Activated T-cell treated with anti-CD3 and anti-CD28 coated beads, Interleukin-2, amount 50 U/mL, for 24 hours (primary cell): ENCODE measurements at regions not wholly inside any gene's neighbourhood (a gene's known extent, or its start where the extent isn't known, plus 50 kb on each side); places are given as distances from the start of the nearest gene placed in this dataset.

ENCODE experiments used
- DNase-seq: peaks from one replicate; pipeline ENCODE4 v3.0.0-alpha.2; 2020
- H3K27ac Mint-ChIP-seq: 2 replicates; pipeline ENCODE4 v1.8.0; 2020; ENCODE audit warnings: mild to moderate bottlenecking, mixed read lengths
- H3K27me3 Mint-ChIP-seq: 2 replicates; pipeline ENCODE4 v1.8.0; 2020; ENCODE audit warnings: mixed read lengths
- H3K36me3 Mint-ChIP-seq: 2 replicates; pipeline ENCODE4 v1.8.0; 2020; ENCODE audit warnings: low read depth, mixed read lengths
- H3K4me1 Mint-ChIP-seq: 2 replicates; pipeline ENCODE4 v1.8.0; 2020; ENCODE audit warnings: low read depth, mixed read lengths
- H3K4me3 Mint-ChIP-seq: 2 replicates; pipeline ENCODE4 v1.8.0; 2020; ENCODE audit warnings: mild to moderate bottlenecking, moderate library complexity, mixed read lengths
- H3K9me3 Mint-ChIP-seq: 2 replicates; pipeline ENCODE4 v1.8.0; 2020; ENCODE audit warnings: mixed read lengths

DNA sequence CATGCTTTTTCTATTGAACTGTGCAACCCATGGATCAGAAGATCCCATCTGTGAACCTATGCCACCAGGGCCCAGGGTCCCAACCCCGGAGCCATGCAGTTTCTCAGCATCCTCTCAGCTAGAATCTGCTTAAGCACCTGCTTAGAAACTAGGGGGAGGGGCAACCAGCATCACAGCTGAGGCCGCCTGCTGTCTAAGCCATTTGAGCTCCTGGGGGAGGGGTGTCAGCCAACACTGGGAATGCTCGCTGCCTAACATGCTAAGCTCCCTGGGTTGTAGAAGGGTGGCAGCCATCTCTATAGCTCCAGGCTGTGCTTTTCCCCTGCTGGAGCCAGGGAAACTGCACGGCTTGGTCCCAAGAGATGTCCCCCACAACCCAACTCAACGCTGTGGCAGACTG is 322.8 kb downstream of the EDEM1 start:
- H3K27ac Mint-ChIP-seq = no peak overlapping the region
- no peak for DNase-seq
- H3K36me3 Mint-ChIP-seq = no peaks in the 10 kb centered on the region
- no peaks in the 10 kb centered on the region for H3K27me3 Mint-ChIP-seq
- peaks cover 40% of the 10 kb centered on the region for H3K9me3 Mint-ChIP-seq
- no peak overlapping the region for H3K4me3 Mint-ChIP-seq
- no peaks in the 10 kb centered on the region for H3K4me1 Mint-ChIP-seq

DNA sequence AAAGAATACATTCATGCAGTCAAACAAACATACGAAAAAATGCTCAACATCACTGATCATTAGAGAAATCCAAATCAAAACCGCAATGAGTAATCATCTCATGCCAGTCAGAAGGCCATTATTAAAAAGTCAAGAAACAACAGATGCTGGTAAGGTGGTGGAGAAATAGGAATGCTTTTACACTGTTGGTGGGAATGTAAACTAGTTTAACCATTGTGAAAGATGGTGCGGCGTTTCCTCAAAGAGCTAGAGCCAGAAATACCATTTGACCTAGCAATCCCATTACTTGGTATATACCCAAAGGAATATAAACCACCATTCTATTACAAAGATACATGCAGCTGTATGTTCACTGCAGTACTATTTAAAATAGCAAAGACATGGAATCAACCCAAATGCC is 330.4 kb downstream of the EDEM1 start:
- no peak for DNase-seq
- Mint-ChIP-seq H3K27me3 (no peaks in the 10 kb centered on the region), H3K4me1 (no peaks in the 10 kb centered on the region), H3K27ac (no peak overlapping the region), H3K4me3 (no peak overlapping the region), H3K9me3 (peaks cover 16% of the 10 kb centered on the region), H3K36me3 (no peaks in the 10 kb centered on the region)

DNA sequence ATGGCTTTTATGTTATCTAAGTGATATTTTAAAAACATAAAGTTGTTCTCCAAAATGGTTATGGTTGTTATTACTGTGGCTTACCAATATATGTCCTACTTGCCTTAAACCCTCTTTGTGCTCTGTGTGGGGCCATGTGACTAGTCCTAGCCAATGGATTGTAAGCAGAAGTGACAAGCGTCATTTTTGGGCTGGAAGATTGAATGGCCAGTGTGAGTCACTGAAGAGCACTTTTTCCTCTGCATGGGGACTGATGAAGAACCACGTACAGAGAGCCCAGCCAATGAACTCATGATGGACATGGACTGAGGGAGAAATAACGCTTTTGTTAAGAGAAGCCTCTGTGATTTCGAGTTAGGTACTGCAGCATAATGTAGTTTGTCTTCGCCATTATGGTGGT is 332.7 kb downstream of the EDEM1 start:
- no peaks in the 10 kb centered on the region for H3K36me3 Mint-ChIP-seq
- H3K27me3 Mint-ChIP-seq = no peaks in the 10 kb centered on the region
- no peaks in the 10 kb centered on the region for H3K4me1 Mint-ChIP-seq
- H3K4me3 Mint-ChIP-seq = no peak overlapping the region
- H3K27ac Mint-ChIP-seq = no peak overlapping the region
- H3K9me3 Mint-ChIP-seq = peaks cover 8% of the 10 kb centered on the region
- DNase-seq = no peak

DNA sequence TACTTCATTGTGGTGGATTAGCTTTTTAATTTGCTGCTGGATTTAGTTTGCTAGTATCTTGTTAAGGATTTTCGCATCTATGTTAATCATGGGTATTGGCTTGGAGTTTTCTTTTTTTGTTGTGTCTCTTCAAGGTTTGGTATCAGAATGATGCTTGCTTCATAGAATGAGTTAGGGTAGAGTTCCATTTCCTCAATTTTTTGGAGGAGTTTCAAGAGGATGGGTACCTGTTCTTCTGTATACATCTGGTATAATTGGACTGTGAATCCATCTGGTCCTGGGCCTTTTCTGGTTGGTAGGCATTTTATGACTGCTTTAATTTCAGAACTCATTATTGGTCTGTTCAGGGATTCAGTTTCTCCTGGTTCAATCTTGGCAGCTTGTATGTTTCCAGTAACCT is 335.6 kb downstream of the EDEM1 start:
- H3K4me1 Mint-ChIP-seq = no peaks in the 10 kb centered on the region
- H3K27ac Mint-ChIP-seq = no peak overlapping the region
- H3K36me3 Mint-ChIP-seq = no peaks in the 10 kb centered on the region
- H3K9me3 Mint-ChIP-seq = no peaks in the 10 kb centered on the region
- no peaks in the 10 kb centered on the region for H3K27me3 Mint-ChIP-seq
- no peak for DNase-seq
- H3K4me3 Mint-ChIP-seq = no peak overlapping the region

DNA sequence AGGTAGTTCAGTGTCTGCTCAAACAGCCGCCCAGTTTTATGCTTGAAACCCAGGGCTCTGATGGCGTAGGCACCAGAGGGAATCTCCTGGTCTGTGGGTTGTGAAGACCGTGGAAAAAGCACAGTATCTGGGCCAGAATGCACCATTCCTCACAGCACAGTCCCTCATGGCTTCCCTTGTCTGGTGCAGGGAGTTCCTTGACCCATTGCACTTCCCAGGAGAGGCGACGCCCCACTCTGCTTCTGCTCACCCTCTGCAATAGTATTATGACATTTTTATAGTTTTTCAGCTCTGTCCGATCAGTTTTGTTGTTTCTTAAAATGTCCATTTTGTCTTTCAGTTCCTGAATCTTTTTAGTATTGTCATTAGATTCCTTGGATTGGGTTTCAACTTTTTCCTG is 343.5 kb downstream of the EDEM1 start:
- Mint-ChIP-seq H3K9me3 (no peaks in the 10 kb centered on the region), H3K27ac (no peak overlapping the region), H3K4me3 (no peak overlapping the region), H3K36me3 (no peaks in the 10 kb centered on the region), H3K4me1 (no peaks in the 10 kb centered on the region), H3K27me3 (no peaks in the 10 kb centered on the region)
- no peak for DNase-seq

DNA sequence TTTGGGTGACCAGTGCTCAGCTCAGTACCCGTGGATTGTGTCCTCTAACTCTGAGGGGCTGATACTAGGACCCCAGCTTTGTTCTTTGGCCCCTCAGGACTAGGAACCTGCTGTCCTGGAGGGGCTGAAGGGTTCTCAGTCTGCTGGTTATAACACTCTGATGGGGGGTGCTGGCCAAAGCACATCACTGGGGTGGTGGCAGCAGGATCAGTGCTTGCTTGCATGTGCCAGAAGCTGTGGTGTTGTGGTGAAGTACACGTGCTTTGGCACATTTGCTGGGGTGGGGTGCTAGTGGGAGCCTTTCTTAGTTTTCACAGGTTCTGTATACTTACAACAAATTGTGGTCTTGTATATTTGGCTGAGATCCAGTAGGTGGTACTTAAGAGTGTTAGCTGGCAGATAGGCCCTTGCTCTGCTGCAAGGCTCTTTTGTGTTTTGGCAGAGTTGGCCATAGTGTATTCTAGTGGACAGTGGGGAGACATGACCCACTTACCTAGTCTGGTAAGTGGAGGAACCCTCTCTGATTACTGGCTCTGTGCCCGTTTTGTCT is 344.3 kb downstream of the EDEM1 start:
- Mint-ChIP-seq H3K4me3 (no peak overlapping the region), H3K4me1 (no peaks in the 10 kb centered on the region), H3K27ac (no peak overlapping the region), H3K9me3 (no peaks in the 10 kb centered on the region), H3K36me3 (no peaks in the 10 kb centered on the region), H3K27me3 (no peaks in the 10 kb centered on the region)
- no peak for DNase-seq

DNA sequence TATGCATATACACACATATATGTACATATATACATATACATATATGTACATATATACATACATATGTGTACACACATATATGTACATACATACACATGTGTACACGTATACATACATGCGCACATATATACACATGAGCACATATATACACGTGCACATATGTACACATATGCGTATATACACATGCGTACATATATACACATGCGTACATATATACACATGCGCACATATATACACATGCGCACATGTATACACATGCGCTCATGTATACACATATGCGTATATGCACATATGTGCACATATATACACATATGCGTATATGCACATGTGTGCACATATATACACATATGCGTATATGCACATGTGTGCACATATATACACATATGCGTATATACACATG is 353.0 kb downstream of the EDEM1 start:
- Mint-ChIP-seq H3K4me3 (no peak overlapping the region), H3K4me1 (no peaks in the 10 kb centered on the region), H3K9me3 (peaks cover 17% of the 10 kb centered on the region), H3K27ac (no peak overlapping the region), H3K36me3 (no peaks in the 10 kb centered on the region), H3K27me3 (no peaks in the 10 kb centered on the region)
- DNase-seq = no peak

DNA sequence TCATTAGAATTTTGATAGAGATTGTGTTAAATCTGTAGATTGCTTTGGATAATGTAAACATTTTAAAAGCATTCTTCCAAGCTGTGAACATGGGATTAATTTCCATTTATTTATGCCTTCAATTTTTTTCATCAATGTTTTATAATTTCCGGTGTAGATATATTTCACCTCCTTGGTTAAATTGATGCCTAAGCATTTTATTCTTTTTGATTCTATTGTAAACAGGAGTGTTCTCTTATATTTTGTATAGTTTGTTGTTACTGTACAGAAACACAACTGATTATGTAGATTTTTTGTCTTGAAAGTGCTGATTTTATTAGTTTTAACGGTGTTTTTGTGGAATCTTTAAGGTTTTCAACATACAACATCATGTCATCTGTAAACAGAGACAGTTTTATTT is 355.0 kb downstream of the EDEM1 start:
- Mint-ChIP-seq H3K4me1 (no peaks in the 10 kb centered on the region), H3K9me3 (peaks cover 29% of the 10 kb centered on the region), H3K27ac (no peak overlapping the region), H3K4me3 (no peak overlapping the region), H3K27me3 (no peaks in the 10 kb centered on the region), H3K36me3 (no peaks in the 10 kb centered on the region)
- DNase-seq = no peak

DNA sequence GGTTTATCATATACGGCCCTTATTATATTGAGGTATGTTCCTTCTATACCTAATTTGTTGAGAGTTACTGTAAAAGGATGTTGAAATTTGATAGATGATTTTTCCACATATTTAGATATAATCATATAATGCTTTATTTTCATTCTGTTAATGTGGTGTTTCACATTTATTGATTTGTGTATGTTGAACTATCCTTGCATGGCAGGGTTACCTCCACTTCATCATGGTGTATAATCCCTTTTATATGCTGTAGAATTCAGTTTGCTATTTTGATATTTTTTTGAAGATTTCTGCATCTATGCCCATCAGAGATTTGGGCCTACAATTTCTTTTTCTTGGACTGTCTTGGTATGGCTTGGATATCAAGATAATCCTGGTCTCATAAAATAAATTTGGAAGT is 355.5 kb downstream of the EDEM1 start:
- no peak overlapping the region for H3K4me3 Mint-ChIP-seq
- no peaks in the 10 kb centered on the region for H3K36me3 Mint-ChIP-seq
- H3K4me1 Mint-ChIP-seq = no peaks in the 10 kb centered on the region
- H3K9me3 Mint-ChIP-seq = peaks cover 29% of the 10 kb centered on the region
- no peak overlapping the region for H3K27ac Mint-ChIP-seq
- no peaks in the 10 kb centered on the region for H3K27me3 Mint-ChIP-seq
- no peak for DNase-seq

DNA sequence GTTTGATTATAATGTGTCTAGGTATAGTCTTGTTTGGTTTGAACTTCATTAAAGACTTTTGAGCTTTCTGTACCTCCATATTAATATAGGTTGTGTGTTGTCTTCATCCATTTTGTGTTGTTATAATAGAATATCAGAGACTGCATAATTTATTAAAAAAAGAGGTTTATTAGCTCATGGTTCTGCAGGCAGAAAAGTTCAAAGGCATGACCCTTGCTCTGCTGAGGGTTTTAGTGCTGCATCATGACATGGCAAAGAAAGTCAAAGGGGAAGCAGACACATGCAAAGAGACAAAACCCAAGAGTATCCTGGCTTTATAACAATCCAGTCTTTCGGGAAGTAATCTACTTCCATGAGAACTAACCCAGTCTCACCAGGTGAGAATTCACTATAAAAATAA is 358.2 kb downstream of the EDEM1 start:
- no peak for DNase-seq
- no peaks in the 10 kb centered on the region for H3K4me1 Mint-ChIP-seq
- H3K36me3 Mint-ChIP-seq = no peaks in the 10 kb centered on the region
- no peak overlapping the region for H3K27ac Mint-ChIP-seq
- H3K4me3 Mint-ChIP-seq = no peak overlapping the region
- H3K9me3 Mint-ChIP-seq = peaks cover 31% of the 10 kb centered on the region
- H3K27me3 Mint-ChIP-seq = no peaks in the 10 kb centered on the region

DNA sequence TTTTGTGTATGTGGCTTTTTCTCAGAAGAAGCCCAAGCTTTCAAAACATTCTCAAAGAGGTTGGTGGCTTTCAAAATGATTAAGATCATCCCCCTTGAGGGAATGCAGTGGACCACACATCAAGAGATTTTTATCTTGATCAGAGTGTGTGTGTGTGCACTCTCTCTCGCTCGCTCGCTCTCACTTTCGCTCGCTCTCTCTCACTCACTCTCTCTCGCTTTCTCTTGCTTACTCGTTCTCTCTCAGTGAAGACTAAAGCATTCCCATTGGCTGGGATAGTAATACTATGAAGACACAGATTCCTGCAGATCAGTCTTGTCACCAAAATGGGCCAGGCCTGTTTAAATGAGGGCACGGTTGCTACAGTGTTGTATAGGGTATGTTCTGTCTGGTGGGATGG is 365.7 kb downstream of the EDEM1 start:
- peaks cover 3% of the 10 kb centered on the region for H3K9me3 Mint-ChIP-seq
- no peaks in the 10 kb centered on the region for H3K4me1 Mint-ChIP-seq
- no peak overlapping the region for H3K4me3 Mint-ChIP-seq
- no peaks in the 10 kb centered on the region for H3K27me3 Mint-ChIP-seq
- no peak overlapping the region for H3K27ac Mint-ChIP-seq
- DNase-seq = no peak
- H3K36me3 Mint-ChIP-seq = no peaks in the 10 kb centered on the region

DNA sequence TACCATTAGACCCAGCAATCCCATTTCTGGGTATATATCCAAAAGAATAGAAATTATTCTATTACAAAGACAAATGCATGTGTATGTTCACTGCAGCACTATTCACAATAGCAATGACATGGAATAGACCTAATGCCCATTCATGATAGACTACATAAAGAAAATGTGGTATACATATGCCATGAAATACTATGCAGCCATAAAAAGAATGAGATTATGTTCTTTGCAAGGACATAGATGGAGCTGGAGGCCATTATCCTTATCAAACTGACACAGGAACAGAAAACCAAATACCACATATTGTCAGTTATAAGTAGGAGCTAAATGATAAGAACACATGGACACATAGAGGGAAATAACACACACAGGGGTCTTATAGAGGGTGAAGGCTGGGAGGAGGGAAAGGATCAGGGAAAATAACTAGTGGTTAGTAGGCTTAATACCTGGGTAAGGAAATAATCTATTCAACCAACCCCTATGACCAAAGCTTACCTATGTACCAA is 366.8 kb downstream of the EDEM1 start:
- no peaks in the 10 kb centered on the region for H3K4me1 Mint-ChIP-seq
- H3K36me3 Mint-ChIP-seq = no peaks in the 10 kb centered on the region
- no peak overlapping the region for H3K4me3 Mint-ChIP-seq
- H3K9me3 Mint-ChIP-seq = no peaks in the 10 kb centered on the region
- DNase-seq = no peak
- no peak overlapping the region for H3K27ac Mint-ChIP-seq
- no peaks in the 10 kb centered on the region for H3K27me3 Mint-ChIP-seq

DNA sequence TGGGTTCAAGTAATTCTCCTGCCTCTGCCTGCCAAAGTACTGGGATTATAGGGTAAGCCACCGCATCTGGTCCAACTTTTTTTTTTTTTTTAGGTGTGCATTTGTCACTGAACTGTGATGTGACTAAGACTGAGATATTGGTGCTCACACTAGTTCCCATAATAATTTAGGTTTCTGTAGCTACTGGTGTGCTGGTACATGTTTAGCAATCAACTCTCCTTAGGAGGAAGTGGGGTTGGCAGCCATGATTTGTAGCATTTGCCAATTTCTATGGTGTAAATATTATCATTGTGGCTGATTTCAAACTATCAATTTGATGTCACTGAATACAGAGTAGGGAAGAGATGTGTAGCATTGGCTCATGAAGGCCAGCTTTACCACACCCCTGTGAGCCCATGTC is 372.7 kb downstream of the EDEM1 start:
- Mint-ChIP-seq H3K4me3 (no peak overlapping the region), H3K4me1 (no peaks in the 10 kb centered on the region), H3K27me3 (no peaks in the 10 kb centered on the region), H3K9me3 (no peaks in the 10 kb centered on the region), H3K27ac (no peak overlapping the region), H3K36me3 (no peaks in the 10 kb centered on the region)
- no peak for DNase-seq

DNA sequence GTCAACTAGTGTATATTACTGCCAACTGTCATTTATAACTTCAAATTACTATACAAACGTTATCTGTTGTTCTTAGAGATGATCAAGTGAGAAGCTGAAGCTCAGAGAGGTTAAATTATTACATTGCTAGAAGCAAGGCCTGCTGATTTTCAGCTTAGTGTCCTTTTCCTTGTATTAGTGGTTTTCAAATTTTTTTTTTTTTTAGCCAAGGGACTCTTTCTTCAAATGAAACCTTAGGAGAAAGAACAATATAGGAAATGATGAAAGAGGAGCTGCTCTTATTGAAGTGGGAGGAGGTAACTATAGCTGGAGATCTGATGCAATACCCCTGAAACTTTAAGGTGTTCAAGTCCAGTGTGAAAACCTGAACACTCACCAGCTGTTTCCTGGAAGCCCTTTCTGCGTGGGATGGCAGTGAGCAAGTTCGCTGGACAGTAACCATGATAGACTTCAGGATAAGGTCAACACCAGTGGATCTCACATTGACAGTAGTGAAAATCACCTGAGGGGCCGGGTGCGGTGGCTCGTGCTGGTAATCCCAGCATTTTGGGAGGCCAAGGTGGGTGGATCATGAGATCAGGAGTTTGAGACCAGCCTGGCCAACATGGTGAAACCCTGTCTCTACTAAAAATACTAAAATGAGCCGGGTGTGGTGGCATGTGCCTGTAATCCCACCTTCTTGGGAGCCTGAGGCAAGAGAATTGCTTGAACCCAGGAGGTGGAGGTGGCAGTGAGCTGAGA is 376.2 kb downstream of the EDEM1 start:
- Mint-ChIP-seq H3K27me3 (peaks cover 3% of the 10 kb centered on the region), H3K27ac (no peak overlapping the region), H3K4me1 (no peaks in the 10 kb centered on the region), H3K36me3 (no peaks in the 10 kb centered on the region), H3K9me3 (no peaks in the 10 kb centered on the region), H3K4me3 (no peak overlapping the region)
- no peak for DNase-seq

DNA sequence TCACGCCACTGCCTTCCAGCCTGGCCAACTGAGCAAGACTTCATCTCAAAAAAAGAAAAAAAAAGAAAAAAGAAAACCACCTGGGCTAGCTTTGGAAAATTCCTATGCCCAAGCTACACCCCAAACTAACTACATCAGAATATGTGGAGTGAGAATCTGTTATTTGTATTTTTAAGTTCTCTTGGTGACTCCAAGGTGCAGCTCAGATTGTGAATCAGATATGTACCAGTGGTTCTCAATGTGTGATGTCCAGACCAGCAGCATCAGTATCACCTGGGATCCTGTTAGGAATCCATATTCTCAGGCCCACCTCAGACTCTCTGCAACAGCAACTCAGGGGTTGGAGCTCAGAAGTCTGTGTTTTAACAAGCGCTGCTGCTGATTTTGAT is 376.8 kb downstream of the EDEM1 start:
- Mint-ChIP-seq H3K36me3 (no peaks in the 10 kb centered on the region), H3K27me3 (peaks cover 3% of the 10 kb centered on the region), H3K27ac (no peak overlapping the region), H3K9me3 (no peaks in the 10 kb centered on the region), H3K4me3 (no peak overlapping the region), H3K4me1 (no peaks in the 10 kb centered on the region)
- DNase-seq = no peak

DNA sequence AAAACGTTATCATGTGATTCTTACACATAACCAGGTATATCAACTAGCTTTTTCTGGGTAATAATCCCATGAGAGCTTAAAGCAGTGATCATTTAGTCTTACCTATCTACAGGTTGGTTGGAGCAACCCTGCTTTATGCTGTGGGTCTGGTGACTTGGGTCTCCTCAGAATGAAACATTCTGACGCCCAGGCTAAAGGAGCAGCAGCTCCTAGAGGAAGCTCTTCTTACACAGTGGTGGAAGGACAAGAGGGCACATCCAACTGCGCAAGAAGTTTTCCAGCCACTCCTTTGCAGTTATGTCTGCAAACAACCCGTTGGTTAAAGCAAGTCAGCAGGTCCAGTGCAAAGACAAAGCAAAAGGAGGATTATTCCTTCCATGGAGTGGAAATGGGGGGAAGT is 377.5 kb downstream of the EDEM1 start:
- Mint-ChIP-seq H3K27me3 (peaks cover 3% of the 10 kb centered on the region), H3K9me3 (no peaks in the 10 kb centered on the region), H3K27ac (no peak overlapping the region), H3K4me3 (no peak overlapping the region), H3K36me3 (no peaks in the 10 kb centered on the region), H3K4me1 (no peaks in the 10 kb centered on the region)
- DNase-seq = no peak
